GM12878 (cell line): ENCODE measurements at regions not wholly inside any gene's neighbourhood (a gene's known extent, or its start where the extent isn't known, plus 50 kb on each side); places are given as distances from the start of the nearest gene placed in this dataset.

Source experiments
- ATAC-seq: fragments of 200-7000 bp; cut with Tn5 transposase; 3 replicates; pipeline ENCODE4 v1.9.1; 2020; ENCODE audit warnings: mild to moderate bottlenecking, moderate library complexity
- BruUV-seq: library from RNA; stranded (reverse); fragments of 400-500 nt; replicated peaks from 2 replicates; lab custom pipeline; 2021; lab: Mats Ljungman, UMichigan
- CTCF ChIA-PET: fragments of 300-600 bp; sonication (Branson Sonifier 250); formaldehyde crosslinking; extraction: SDS; loops from one replicate; lab custom pipeline; 2021; ENCODE audit warnings: inconsistent platforms; lab: Yijun Ruan, JAX
- POLR2A ChIA-PET: fragments of 350-600 bp; formaldehyde crosslinking; extraction: SDS; loops from one replicate; lab custom pipeline; 2021; ENCODE audit warnings: inconsistent platforms; lab: Charles Lee
- RAD21 ChIA-PET: fragments of 300-600 bp; sonication (Branson Sonifier 250); formaldehyde crosslinking; loops from one replicate; lab custom pipeline; 2023; ENCODE audit warnings: antibody characterized with exemption; ENCODE audit not compliant: unreplicated experiment; lab: Charles Lee
- SMC1A ChIA-PET: fragments of 300-600 bp; sonication (Branson Sonifier 250); formaldehyde crosslinking; loops from one replicate; lab custom pipeline; 2023; ENCODE audit not compliant: unreplicated experiment, uncharacterized antibody; lab: Charles Lee
- DNase-seq: peaks from one replicate; pipeline ENCODE4 v3.0.0-alpha.2; 2011; ENCODE audit warnings: low read depth, low spot score
- FAIRE-seq: peaks from 3 replicates; lab custom pipeline; 2011; peaks lifted over from hg19 to GRCh38; lab: Jason Lieb, UNC
- H2AFZ ChIP-seq: 2 replicates; pipeline ENCODE4 v1.6.0; 2011; ENCODE audit warnings: low read depth, low read length, control low read depth; ENCODE audit not compliant: control insufficient read depth
- H3K27ac ChIP-seq: 2 replicates; pipeline ENCODE4 v1.5.1; 2011; ENCODE audit warnings: control low read depth; ENCODE audit not compliant: control insufficient read depth, insufficient read depth
- H3K27me3 ChIP-seq, 2 experiments: replicated peaks in 1 of 2; 2 replicates each; pipeline versions ENCODE4 v1.6.0 to v1.6.1; 2011; ENCODE audit warnings: low read length in 1 of 2; ENCODE audit not compliant: control insufficient read depth in 2 of 2, insufficient read depth in 2 of 2
- H3K36me3 ChIP-seq, 2 experiments: 2 replicates each; pipeline ENCODE4 v1.5.1; 2011; ENCODE audit warnings: low read length in 1 of 2; ENCODE audit not compliant: control insufficient read depth in 2 of 2, insufficient read depth in 2 of 2
- H3K4me1 ChIP-seq: 2 replicates; pipeline ENCODE4 v1.6.1; 2011; ENCODE audit warnings: mild to moderate bottlenecking, low read length, moderate library complexity, mixed read lengths; ENCODE audit not compliant: control insufficient read depth, insufficient read depth
- H3K4me2 ChIP-seq: 2 replicates; pipeline ENCODE4 v1.6.0; 2011; ENCODE audit warnings: control low read depth; ENCODE audit not compliant: control insufficient read depth, insufficient read depth
- H3K4me3 ChIP-seq: fragments of 200-600 bp; sonication (generic); 2 replicates; pipeline ENCODE4 v1.5.1; 2016
- H3K79me2 ChIP-seq: 2 replicates; pipeline ENCODE4 v1.6.0; 2011; ENCODE audit warnings: low read length; ENCODE audit not compliant: control insufficient read depth, insufficient read depth
- H3K9ac ChIP-seq: 2 replicates; pipeline ENCODE4 v1.8.0; 2011; ENCODE audit warnings: low read length, control low read depth, mixed read lengths; ENCODE audit not compliant: control insufficient read depth, insufficient read depth
- H3K9me3 ChIP-seq: replicated peaks from 3 replicates; pipeline ENCODE4 v1.5.1; 2011; ENCODE audit warnings: mild to moderate bottlenecking, low read length; ENCODE audit not compliant: control insufficient read depth, insufficient read depth
- H4K20me1 ChIP-seq: 2 replicates; pipeline ENCODE4 v1.6.0; 2011; ENCODE audit not compliant: control insufficient read depth, insufficient read depth
- BRCA1 ChIP-seq: IDR thresholded peaks from 2 replicates; pipeline ENCODE4 v1.6.1; 2011; ENCODE audit warnings: low read depth, low read length, improper control_type of control experiment
- CEBPB ChIP-seq, 2 experiments: fragments of 150-350 bp in 1 of 2; IDR thresholded peaks; 2 replicates each; pipeline ENCODE4 v1.6.1; 2012 to 2014; ENCODE audit warnings: low read depth in 2 of 2, low read length in 2 of 2, borderline replicate concordance in 1 of 2, inconsistent platforms in 1 of 2
- HDGF ChIP-seq: fragments of 450-650 bp; IDR thresholded peaks from 2 replicates; pipeline ENCODE4 v1.6.1; 2016; ENCODE audit warnings: antibody characterized with exemption
- IRF4 ChIP-seq: IDR thresholded peaks from 2 replicates; pipeline ENCODE4 v1.6.1; 2011; ENCODE audit warnings: low read depth, low read length
- KLF5 ChIP-seq: fragments of 450-650 bp; IDR thresholded peaks from 2 replicates; pipeline ENCODE4 v1.6.1; 2014; ENCODE audit warnings: mild to moderate bottlenecking; ENCODE audit not compliant: partially characterized antibody
- NBN ChIP-seq: fragments of 450-650 bp; IDR thresholded peaks from 2 replicates; pipeline ENCODE4 v1.6.1; 2016
- NR2C2 ChIP-seq: IDR thresholded peaks from 2 replicates; pipeline ENCODE4 v1.6.1; 2011; ENCODE audit warnings: borderline replicate concordance, low read depth; ENCODE audit not compliant: control insufficient read depth, insufficient read length
- POLR2AphosphoS5 ChIP-seq: IDR thresholded peaks from 2 replicates; pipeline ENCODE4 v1.6.1; 2011; ENCODE audit warnings: mild to moderate bottlenecking, low read length, inconsistent platforms
- RCOR1 ChIP-seq: conservative IDR thresholded peaks from 2 replicates; pipeline ENCODE4 v1.6.1; 2012; ENCODE audit warnings: low read depth, low read length, improper control_type of control experiment
- REST ChIP-seq: IDR thresholded peaks from 2 replicates; pipeline ENCODE4 v1.6.1; 2012; ENCODE audit warnings: mild to moderate bottlenecking, low read depth, low read length
- SMARCA5 ChIP-seq: fragments of 450-650 bp; IDR thresholded peaks from 2 replicates; pipeline ENCODE4 v1.6.1; 2017; ENCODE audit warnings: mild to moderate bottlenecking
- YY1 ChIP-seq: IDR thresholded peaks from 2 replicates; pipeline ENCODE4 v1.6.1; 2011; ENCODE audit warnings: low read depth, mild to moderate bottlenecking, low read length
- ZNF384 ChIP-seq: IDR thresholded peaks from 2 replicates; pipeline ENCODE4 v1.6.1; 2012; ENCODE audit warnings: low read depth, mild to moderate bottlenecking, low read length, improper control_type of control experiment, borderline replicate concordance
- WGBS: methylation state at CpG from one replicate; pipeline ENCODE4 v1.1.6; 2016; ENCODE audit warnings: low lambda C conversion rate; ENCODE audit not compliant: insufficient replicate concordance, insufficient coverage; ENCODE audit errors: missing lambda C conversion rate; 5-methylcytosine and 5-hydroxymethylcytosine counted together
- in situ Hi-C: fragments of 300-500 bp; cut with MboI; formaldehyde crosslinking; loops from 9 replicates; pipeline ENCODE4 v1.14.3; 2018; ENCODE audit warnings: mixed read lengths
- intact Hi-C: fragments of 100-400 bp; cut with micrococcal nuclease; formaldehyde crosslinking; loops from one replicate; pipeline ENCODE4 v1.14.2; 2022; ENCODE audit not compliant: unreplicated experiment

GRCh38 chr3:72697717-72698116 is 150.5 kb downstream of the SHQ1 start:
- BruUV-seq, result no TSS peak
- ATAC-seq (no peak), FAIRE-seq (no peak), DNase-seq (no peak)
- H3K9ac ChIP-seq, result no peak overlapping the region
- WGBS, result 82% methylated on average over 2 of the region's 2 CpGs
- H3K36me3 ChIP-seq, result no peaks in the 10 kb centered on the region
- TF ChIP-seq RCOR1, result no peak
- TF ChIP-seq IRF4, result no peak
- no peak for TF ChIP-seq HDGF
- no peak for TF ChIP-seq YY1
- TF ChIP-seq BRCA1, result no peak
- TF ChIP-seq POLR2AphosphoS5, result no peak
- TF ChIP-seq NR2C2, result no peak
- no peak for TF ChIP-seq CEBPB (IDR thresholded peaks at IDR 0.05; ENCODE audit: borderline replicate concordance in 1 of 2, low read depth in 2 of 2, low read length in 2 of 2)
- TF ChIP-seq ZNF384, result no peak
- no peak for TF ChIP-seq NBN
- no peak for TF ChIP-seq KLF5
- no peak for TF ChIP-seq REST
- TF ChIP-seq SMARCA5, result no peak
- no peak overlapping the region for H3K4me2 ChIP-seq
- H2AFZ ChIP-seq, result no peak overlapping the region
- intact Hi-C loops (no loop called here), in situ Hi-C loops (no loop called here)
- no peaks in the 10 kb centered on the region for H4K20me1 ChIP-seq
- ChIA-PET RAD21 (no interaction called here), CTCF (interaction anchor here (1.7 kb wide), 1 partner anchor 32 kb away, joined by 6 read pairs; no protein-coding TSS in a partner anchor), SMC1A (interaction anchor here (1.5 kb wide), 1 partner anchor 23 kb away, joined by 4 read pairs; no protein-coding TSS in a partner anchor), POLR2A (no interaction called here)
- no peaks in the 10 kb centered on the region for H3K9me3 ChIP-seq
- no peaks in the 10 kb centered on the region for H3K79me2 ChIP-seq
- H3K27me3 ChIP-seq, result no peaks in the 10 kb centered on the region; a peak in 1 of 4 replicates
- H3K4me1 ChIP-seq, result no peaks in the 10 kb centered on the region
- H3K4me3 ChIP-seq, result no peak overlapping the region
- no peak overlapping the region for H3K27ac ChIP-seq
